OCI-LY7 (cell line): ENCODE measurements at regions not wholly inside any gene's neighbourhood (a gene's known extent, or its start where the extent isn't known, plus 50 kb on each side); places are given as distances from the start of the nearest gene placed in this dataset.

ENCODE experiments used
- BruUV-seq: library from RNA; stranded (reverse); fragments of 400-500 nt; replicated peaks from 2 replicates; lab custom pipeline; 2021; lab: Mats Ljungman, UMichigan
- CTCF ChIA-PET: fragments of 300-600 bp; sonication (Branson Sonifier 250); formaldehyde crosslinking; loops from one replicate; lab custom pipeline; 2022; ENCODE audit warnings: antibody characterized with exemption; ENCODE audit not compliant: unreplicated experiment; lab: Charles Lee
- POLR2A ChIA-PET: fragments of 300-600 bp; sonication (Branson Sonifier 250); formaldehyde crosslinking; loops from one replicate; lab custom pipeline; 2022; ENCODE audit warnings: antibody characterized with exemption; lab: Charles Lee
- DNase-seq: peaks from one replicate; pipeline ENCODE4 v3.0.0-alpha.2; 2015; ENCODE audit warnings: low spot score
- H2AFZ ChIP-seq: fragments of 200-600 bp; sonication (generic), shearing (Covaris generic); 2 replicates; pipeline ENCODE4 v1.6.1; 2014; ENCODE audit warnings: mild to moderate bottlenecking, antibody characterized with exemption, low read length, moderate library complexity
- H3K27ac ChIP-seq: fragments of 200-600 bp; sonication (generic); 2 replicates; pipeline ENCODE4 v1.5.1; 2014; ENCODE audit warnings: mixed run types, low read depth, mild to moderate bottlenecking, moderate library complexity, low read length, inconsistent platforms; ENCODE audit not compliant: poor library complexity, severe bottlenecking
- H3K36me3 ChIP-seq: fragments of 200-600 bp; sonication (generic); 2 replicates; pipeline ENCODE4 v1.6.1; 2014; ENCODE audit warnings: mild to moderate bottlenecking, antibody characterized with exemption, low read length, moderate library complexity, mixed read lengths; ENCODE audit not compliant: insufficient read depth
- H3K4me1 ChIP-seq: fragments of 200-600 bp; sonication (generic); 2 replicates; pipeline ENCODE4 v1.5.1; 2014; ENCODE audit warnings: mild to moderate bottlenecking, low read length; ENCODE audit not compliant: insufficient read depth, poor library complexity, severe bottlenecking
- H3K4me2 ChIP-seq: fragments of 200-600 bp; sonication (generic); 2 replicates; pipeline ENCODE4 v1.6.1; 2014; ENCODE audit warnings: mild to moderate bottlenecking, low read length
- H3K4me3 ChIP-seq: fragments of 200-600 bp; sonication (generic); 2 replicates; pipeline ENCODE4 v1.5.1; 2014; ENCODE audit warnings: mild to moderate bottlenecking, low read depth, low read length; ENCODE audit not compliant: poor library complexity, severe bottlenecking
- H3K79me2 ChIP-seq: fragments of 200-600 bp; sonication (generic); 2 replicates; pipeline ENCODE4 v1.6.1; 2016; ENCODE audit warnings: low read depth, mild to moderate bottlenecking, low read length, moderate library complexity, mixed read lengths; ENCODE audit not compliant: insufficient read depth
- H3K9me2 ChIP-seq: fragments of 200-600 bp; sonication (generic); 2 replicates; pipeline ENCODE4 v1.6.1; 2016; ENCODE audit warnings: mild to moderate bottlenecking, low read length, mixed read lengths; ENCODE audit not compliant: insufficient read depth
- H3K9me3 ChIP-seq: fragments of 200-600 bp; sonication (generic); 2 replicates; pipeline ENCODE4 v1.6.1; 2014; ENCODE audit warnings: mild to moderate bottlenecking, mixed run types, low read length, mixed read lengths
- H4K20me1 ChIP-seq: fragments of 200-600 bp; sonication (generic); 2 replicates; pipeline ENCODE4 v1.6.1; 2014; ENCODE audit warnings: mild to moderate bottlenecking, antibody characterized with exemption, low read length, moderate library complexity, mixed read lengths; ENCODE audit not compliant: insufficient read depth
- CTCF ChIP-seq: fragments of 200-600 bp; sonication (generic); conservative IDR thresholded peaks from 2 replicates; pipeline ENCODE4 v1.5.1; 2014; ENCODE audit warnings: mild to moderate bottlenecking, antibody characterized with exemption, low read length, moderate library complexity, mixed read lengths
- EZH2phosphoT487 ChIP-seq: fragments of 200-600 bp; sonication (generic); IDR thresholded peaks from 2 replicates; pipeline ENCODE4 v1.6.1; 2018; ENCODE audit warnings: low read depth, borderline replicate concordance, mild to moderate bottlenecking, mixed run types, antibody characterized with exemption, low read length, moderate library complexity, mixed read lengths
- intact Hi-C: fragments of 100-400 bp; cut with micrococcal nuclease; formaldehyde crosslinking; loops from one replicate; pipeline ENCODE4 v1.10.0; 2022; ENCODE audit not compliant: unreplicated experiment

DNA sequence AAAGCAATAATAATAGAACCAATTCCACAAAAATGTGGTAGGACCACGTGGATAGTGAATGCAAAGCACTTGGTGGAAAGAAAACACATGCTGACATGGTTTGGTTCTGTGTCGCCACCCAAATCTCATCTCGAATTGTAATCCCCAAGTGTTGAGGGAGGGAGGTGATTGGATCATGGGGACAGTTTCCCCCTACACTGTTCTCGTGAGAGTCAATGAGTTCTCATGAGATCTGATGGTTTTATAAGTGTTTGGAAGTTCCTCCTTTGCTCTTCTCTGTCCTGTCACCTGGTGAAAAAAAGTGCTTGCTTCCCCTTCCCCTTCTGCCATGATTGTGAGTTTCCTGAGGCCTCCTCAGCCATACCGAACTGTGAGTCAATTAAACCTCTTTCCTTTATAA, 421.9 kb upstream of the CADM1 start:
- Histone ChIP-seq H3K9me3 (no peaks in the 10 kb centered on the region), H2AFZ (no peak overlapping the region), H3K4me2 (no peak overlapping the region), H3K4me3 (no peak overlapping the region), H3K9me2 (no peaks in the 10 kb centered on the region), H3K36me3 (no peaks in the 10 kb centered on the region), H4K20me1 (no peaks in the 10 kb centered on the region), H3K4me1 (peaks cover 57% of the 10 kb centered on the region), H3K27ac (no peak overlapping the region), H3K79me2 (no peaks in the 10 kb centered on the region)
- ChIA-PET POLR2A (interaction anchor here (0.7 to 8.6 kb wide), 6 partner anchors 7 to 550 kb away, joined by 3 to 94 read pairs (median 4); no protein-coding TSS in a partner anchor), CTCF (interaction anchor here (1.7 kb wide), 1 partner anchor 20 kb away, joined by 4 read pairs; no protein-coding TSS in a partner anchor)
- BruUV-seq: no TSS peak
- no peak for DNase-seq
- intact Hi-C loops: no loop called here
- TF ChIP-seq EZH2phosphoT487 (no peak), CTCF (no peak)

- ChIA-PET POLR2A (interaction anchor here (1.0 to 8.6 kb wide), 4 partner anchors 11 to 406 kb away, joined by 4 to 94 read pairs (median 4); no protein-coding TSS in a partner anchor), CTCF (interaction anchor here (1.7 kb wide), 1 partner anchor 20 kb away, joined by 4 read pairs; no protein-coding TSS in a partner anchor)
- TF ChIP-seq CTCF: no peak
- no peak for TF ChIP-seq EZH2phosphoT487
- Histone ChIP-seq H3K27ac (no peak overlapping the region), H2AFZ (no peak overlapping the region), H3K4me1 (peaks cover 57% of the 10 kb centered on the region), H3K4me2 (no peak overlapping the region), H4K20me1 (no peaks in the 10 kb centered on the region), H3K79me2 (no peaks in the 10 kb centered on the region), H3K4me3 (no peak overlapping the region), H3K9me3 (no peaks in the 10 kb centered on the region), H3K9me2 (no peaks in the 10 kb centered on the region), H3K36me3 (no peaks in the 10 kb centered on the region)
- no peak for DNase-seq
- intact Hi-C loops: no loop called here
- BruUV-seq: no TSS peak
These were observed 421.4 kb upstream of the CADM1 start for GRCh38 chr11:115925568-115926090.
